SK-N-MC (cell line): ENCODE measurements at regions not wholly inside any gene's neighbourhood (a gene's known extent, or its start where the extent isn't known, plus 50 kb on each side); places are given as distances from the start of the nearest gene placed in this dataset.

ENCODE experiments used
- EZH2 ChIP-seq: fragments of 200-600 bp; sonication (generic); IDR thresholded peaks from one replicate; pipeline ENCODE4 v1.6.1; 2017; ENCODE audit warnings: antibody characterized with exemption
- POLR2AphosphoS5 ChIP-seq: IDR thresholded peaks from 2 replicates; pipeline ENCODE4 v1.6.1; 2012; ENCODE audit warnings: mild to moderate bottlenecking, low read depth, low read length, borderline replicate concordance

GRCh38 chr7:89798599-89798996 lies 355.7 kb upstream of the STEAP1 start:
- TF ChIP-seq EZH2 (no peak), POLR2AphosphoS5 (no peak)
